Upper lobe of left lung (tissue), 6 donors: ENCODE measurements at regions not wholly inside any gene's neighbourhood (a gene's known extent, or its start where the extent isn't known, plus 50 kb on each side); places are given as distances from the start of the nearest gene placed in this dataset.

Source experiments
- ATAC-seq, 2 donors: fragments of 200-7000 bp; cut with Tn5 transposase; one replicate each; pipeline ENCODE4 v1.9.1; 2022; ENCODE audit warnings: mild to moderate bottlenecking in 2 of 2, moderate library complexity in 2 of 2; ENCODE audit not compliant: low FRiP score in 2 of 2
- DNase-seq, 2 donors: peaks; one replicate each; pipeline ENCODE4 v3.0.0-alpha.2; 2019 to 2020
- H3K27ac ChIP-seq, 4 donors: fragments of 200-600 bp; sonication (generic); one replicate each; pipeline ENCODE4 v1.5.1; 2016 to 2019
- H3K27me3 ChIP-seq, 4 donors: fragments of 200-600 bp; sonication (generic); one replicate each; pipeline ENCODE4 v1.5.1; 2017 to 2019
- H3K36me3 ChIP-seq, 4 donors: fragments of 200-600 bp; sonication (generic); one replicate each; pipeline ENCODE4 v1.5.1; 2016 to 2019
- H3K4me1 ChIP-seq, 4 donors: fragments of 200-600 bp; sonication (generic); one replicate each; pipeline ENCODE4 v1.5.1; 2018 to 2019
- H3K4me3 ChIP-seq, 4 donors: fragments of 200-600 bp; sonication (generic); one replicate each; pipeline ENCODE4 v1.5.1; 2017 to 2019; ENCODE audit warnings: mild to moderate bottlenecking in 2 of 4, moderate library complexity in 1 of 4
- H3K9me3 ChIP-seq, 4 donors: fragments of 200-600 bp; sonication (generic); one replicate each; pipeline ENCODE4 v1.5.1; 2018 to 2019
- CTCF ChIP-seq, 6 experiments: fragments of 450-650 bp in 4 of 6; fragments of 200-600 bp in 2 of 6; sonication (generic) in 2 of 6; IDR thresholded peaks; one replicate each; pipeline ENCODE4 v1.5.1; 2016 to 2019; ENCODE audit warnings: antibody characterized with exemption in 6 of 6
- EP300 ChIP-seq, 4 donors: sonication (generic); formaldehyde crosslinking; IDR thresholded peaks; one replicate each; pipeline ENCODE4 v1.5.1; 2017; ENCODE audit warnings: antibody characterized with exemption in 4 of 4, control low read depth in 2 of 4
- POLR2A ChIP-seq, 4 donors: fragments of 450-650 bp; IDR thresholded peaks; one replicate each; pipeline ENCODE4 v1.5.1; 2016 to 2017; ENCODE audit warnings: antibody characterized with exemption in 4 of 4, mild to moderate bottlenecking in 2 of 4
- POLR2AphosphoS5 ChIP-seq, 2 donors: sonication (generic); formaldehyde crosslinking; IDR thresholded peaks; one replicate each; pipeline ENCODE4 v1.5.1; 2017; ENCODE audit warnings: antibody characterized with exemption in 2 of 2
- WGBS, 2 donors: methylation state at CpG; one replicate each; pipeline ENCODE4 v1.1.5; 2017 to 2018; 5-methylcytosine and 5-hydroxymethylcytosine counted together
- donor health status: DM: no; HTN: no; CAD: no; lungs with moderate emphysema.
- donor health status: DM: no; HTN: yes; CAD: no; lungs with severe emphysema.

GRCh38 chr17:15124746-15125145 lies 140.4 kb downstream of the PMP22 start:
- ATAC-seq (no peak), DNase-seq (no peak)
- Histone ChIP-seq H3K9me3 (no peaks in the 10 kb centered on the region), H3K36me3 (no peaks in the 10 kb centered on the region), H3K4me3 (no peak overlapping the region), H3K27me3 (no peaks in the 10 kb centered on the region), H3K4me1 (no peaks in the 10 kb centered on the region), H3K27ac (no peak overlapping the region)
- whole genome bisulfite sequencing, 2 donors = 94 to 100% methylated on average over 1 of the region's 1 CpG
- no peak for TF ChIP-seq CTCF (IDR thresholded peaks at IDR 0.05)
- no peak for TF ChIP-seq POLR2AphosphoS5 (IDR thresholded peaks at IDR 0.05)
- TF ChIP-seq POLR2A (IDR thresholded peaks at IDR 0.05) = no peak
- no peak for TF ChIP-seq EP300 (IDR thresholded peaks at IDR 0.05)

GRCh38 chr17:15124264-15124595 lies 140.9 kb downstream of the PMP22 start:
- no peaks in the 10 kb centered on the region for H3K4me1 ChIP-seq
- H3K36me3 ChIP-seq = no peaks in the 10 kb centered on the region
- 46 to 51% methylated on average over 2 of the region's 2 CpGs for WGBS, 2 donors
- DNase-seq (no peak), ATAC-seq (no peak)
- TF ChIP-seq CTCF (IDR thresholded peaks at IDR 0.05) = no peak
- TF ChIP-seq POLR2A (IDR thresholded peaks at IDR 0.05) = no peak
- no peak for TF ChIP-seq EP300 (IDR thresholded peaks at IDR 0.05)
- TF ChIP-seq POLR2AphosphoS5 (IDR thresholded peaks at IDR 0.05) = no peak
- H3K9me3 ChIP-seq = no peaks in the 10 kb centered on the region
- no peaks in the 10 kb centered on the region for H3K27me3 ChIP-seq
- no peak overlapping the region for H3K4me3 ChIP-seq
- no peak overlapping the region for H3K27ac ChIP-seq

- no peak for ATAC-seq
- Histone ChIP-seq H3K4me1 (no peaks in the 10 kb centered on the region), H3K27ac (no peak overlapping the region), H3K9me3 (no peaks in the 10 kb centered on the region), H3K27me3 (no peaks in the 10 kb centered on the region), H3K4me3 (no peak overlapping the region), H3K36me3 (no peaks in the 10 kb centered on the region)
- WGBS, 2 donors = 73 to 81% methylated on average over 5 of the region's 5 CpGs
- DNase-seq = no peak
- TF ChIP-seq CTCF (IDR thresholded peaks at IDR 0.05) = no peak
- no peak for TF ChIP-seq POLR2A (IDR thresholded peaks at IDR 0.05)
- no peak for TF ChIP-seq POLR2AphosphoS5 (IDR thresholded peaks at IDR 0.05)
- TF ChIP-seq EP300 (IDR thresholded peaks at IDR 0.05) = no peak
Observed at GRCh38 chr17:15123593-15124263, 141.4 kb downstream of the PMP22 start.

GRCh38 chr17:15122857-15123256 lies 142.3 kb downstream of the PMP22 start:
- ATAC-seq (no peak), DNase-seq (no peak)
- Histone ChIP-seq H3K27me3 (no peaks in the 10 kb centered on the region), H3K4me1 (no peaks in the 10 kb centered on the region), H3K4me3 (no peak overlapping the region), H3K36me3 (no peaks in the 10 kb centered on the region), H3K9me3 (no peaks in the 10 kb centered on the region), H3K27ac (no peak overlapping the region)
- TF ChIP-seq POLR2A (IDR thresholded peaks at IDR 0.05) (no peak), CTCF (IDR thresholded peaks at IDR 0.05) (no peak), POLR2AphosphoS5 (IDR thresholded peaks at IDR 0.05) (no peak), EP300 (IDR thresholded peaks at IDR 0.05) (no peak)
- WGBS, 2 donors = 68 to 73% methylated on average over 4 of the region's 4 CpGs

- ATAC-seq (no peak), DNase-seq (no peak)
- H3K36me3 ChIP-seq = no peaks in the 10 kb centered on the region
- WGBS, 2 donors = 55 to 62% methylated on average over 2 of the region's 2 CpGs
- no peak overlapping the region for H3K4me3 ChIP-seq
- no peak overlapping the region for H3K27ac ChIP-seq
- H3K9me3 ChIP-seq = peaks cover 0 to 1% (median under 1%) of the 10 kb centered on the region in 4 donors
- no peaks in the 10 kb centered on the region for H3K27me3 ChIP-seq
- no peaks in the 10 kb centered on the region for H3K4me1 ChIP-seq
- TF ChIP-seq EP300 (IDR thresholded peaks at IDR 0.05) (no peak), CTCF (IDR thresholded peaks at IDR 0.05) (no peak), POLR2AphosphoS5 (IDR thresholded peaks at IDR 0.05) (no peak), POLR2A (IDR thresholded peaks at IDR 0.05) (no peak)
Observed at GRCh38 chr17:15121426-15121825, 143.7 kb downstream of the PMP22 start.
